ENCODE measurements at regions not wholly inside any gene's neighbourhood (a gene's known extent, or its start where the extent isn't known, plus 50 kb on each side); places are given as distances from the start of the nearest gene placed in this dataset.

DNA sequence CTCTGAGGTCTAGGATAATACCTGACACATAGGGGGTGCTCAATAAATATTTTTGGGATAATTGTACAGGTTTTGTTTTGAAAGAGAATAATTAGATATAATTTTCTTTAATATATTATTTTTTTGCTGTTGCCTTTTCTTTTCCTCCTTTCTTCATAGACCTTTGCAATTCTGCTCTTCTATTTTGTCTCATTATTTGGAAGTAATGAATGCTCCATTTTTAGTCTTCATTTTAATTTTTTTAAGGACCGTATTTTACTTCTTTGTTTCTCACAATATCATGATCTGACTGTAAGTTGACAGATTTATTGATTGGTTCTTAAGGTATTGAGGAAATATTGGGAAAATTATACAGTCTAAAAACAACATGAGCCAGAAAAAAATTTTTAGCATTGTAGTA lies 150.5 kb upstream of the TMC3 start:
- no peak for DNase-seq (ENCODE audit: low spot score)

DNA sequence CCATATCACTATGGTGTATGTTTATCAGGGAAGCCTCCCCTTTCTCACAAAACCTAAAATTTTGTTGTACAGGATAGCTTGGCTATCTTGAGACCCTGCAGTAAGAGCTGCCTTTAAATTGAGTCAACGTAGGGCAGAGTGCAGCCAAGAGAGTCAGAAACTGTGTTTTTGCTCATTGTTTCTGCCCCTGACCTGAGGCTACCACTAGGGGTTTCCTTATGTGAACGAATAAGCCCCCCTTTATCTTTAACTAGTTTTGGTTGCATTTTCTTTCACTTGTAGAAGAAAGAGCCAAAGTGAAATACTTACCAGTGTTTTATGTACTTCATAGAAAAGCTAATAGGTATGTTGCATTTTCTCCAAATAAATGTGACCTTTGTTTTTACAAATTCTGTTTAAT lies 149.9 kb upstream of the TMC3 start:
- no peak for DNase-seq (ENCODE audit: low spot score)

DNA sequence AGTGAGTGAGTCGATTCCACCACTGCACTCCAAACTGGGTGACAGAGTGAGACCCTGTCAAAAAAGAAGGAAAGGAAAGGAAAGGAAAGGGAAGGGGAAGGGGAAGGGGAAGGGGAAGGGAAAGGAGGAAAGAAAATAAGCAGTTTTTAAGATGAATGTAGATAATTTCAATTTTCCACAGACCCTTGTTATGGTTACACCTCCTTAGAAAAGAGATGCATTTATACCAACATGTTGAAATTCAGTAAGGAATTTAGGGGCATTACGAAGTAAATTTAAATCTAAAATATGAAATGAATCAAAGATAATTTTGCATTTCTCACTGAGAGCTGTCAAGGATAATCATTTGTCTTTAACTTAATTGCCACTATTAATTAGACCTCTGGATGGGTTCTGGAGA lies 146.5 kb upstream of the TMC3 start:
- no peak for DNase-seq (ENCODE audit: low spot score)

GRCh38 chr15:81516461-81516860 lies 142.4 kb upstream of the TMC3 start:
- peak; percentile 10 for DNase-seq (ENCODE audit: low spot score)

GRCh38 chr15:81516012-81516411 lies 142.0 kb upstream of the TMC3 start:
- no peak for DNase-seq (ENCODE audit: low spot score)

- DNase-seq (ENCODE audit: low spot score) = no peak
Measured at GRCh38 chr15:81514725-81515124, 140.7 kb upstream of the TMC3 start.

GRCh38 chr15:81511138-81511537 lies 137.1 kb upstream of the TMC3 start:
- DNase-seq (ENCODE audit: low spot score) = no peak

GRCh38 chr15:81507831-81508230 lies 133.8 kb upstream of the TMC3 start:
- DNase-seq (ENCODE audit: low spot score) = no peak

DNA sequence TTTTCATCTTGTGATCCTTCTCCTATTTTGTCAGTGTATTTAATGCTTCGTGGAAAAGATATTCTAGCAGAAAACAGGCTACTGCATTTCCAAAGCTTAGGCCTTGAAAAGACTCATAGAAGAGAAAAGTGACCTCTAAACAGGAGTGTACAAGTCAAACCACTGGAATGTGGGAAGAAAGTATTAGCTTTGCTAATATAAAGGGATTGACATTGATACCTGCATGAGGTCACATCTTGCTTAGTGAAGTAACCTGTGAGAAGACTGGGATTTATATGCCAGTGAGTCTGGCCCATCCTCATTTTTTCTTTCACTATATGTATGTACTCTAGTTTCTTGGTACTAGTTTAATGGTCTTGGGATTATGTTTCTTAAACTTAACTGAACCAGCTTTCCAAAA lies 132.9 kb upstream of the TMC3 start:
- no peak for DNase-seq (ENCODE audit: low spot score)

DNA sequence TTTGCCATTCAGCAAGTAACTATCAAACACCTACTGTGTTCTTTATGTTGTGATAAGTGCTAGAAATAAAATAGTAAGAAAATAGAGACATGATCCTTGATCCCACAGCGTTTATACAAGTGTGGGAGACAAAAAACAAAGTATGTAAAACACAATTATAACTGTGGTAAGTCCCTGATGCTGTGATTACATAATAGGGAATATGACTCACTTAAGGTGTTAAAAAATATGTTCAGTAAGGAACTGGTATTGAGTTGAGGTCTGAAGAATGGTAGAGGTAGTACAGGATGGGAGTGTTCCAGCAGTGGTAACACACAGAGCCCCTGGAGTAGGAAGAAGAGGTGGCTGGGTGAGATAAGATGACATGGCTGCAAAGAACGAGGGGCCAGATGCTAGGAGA lies 132.1 kb upstream of the TMC3 start:
- no peak for DNase-seq (ENCODE audit: low spot score)

DNA sequence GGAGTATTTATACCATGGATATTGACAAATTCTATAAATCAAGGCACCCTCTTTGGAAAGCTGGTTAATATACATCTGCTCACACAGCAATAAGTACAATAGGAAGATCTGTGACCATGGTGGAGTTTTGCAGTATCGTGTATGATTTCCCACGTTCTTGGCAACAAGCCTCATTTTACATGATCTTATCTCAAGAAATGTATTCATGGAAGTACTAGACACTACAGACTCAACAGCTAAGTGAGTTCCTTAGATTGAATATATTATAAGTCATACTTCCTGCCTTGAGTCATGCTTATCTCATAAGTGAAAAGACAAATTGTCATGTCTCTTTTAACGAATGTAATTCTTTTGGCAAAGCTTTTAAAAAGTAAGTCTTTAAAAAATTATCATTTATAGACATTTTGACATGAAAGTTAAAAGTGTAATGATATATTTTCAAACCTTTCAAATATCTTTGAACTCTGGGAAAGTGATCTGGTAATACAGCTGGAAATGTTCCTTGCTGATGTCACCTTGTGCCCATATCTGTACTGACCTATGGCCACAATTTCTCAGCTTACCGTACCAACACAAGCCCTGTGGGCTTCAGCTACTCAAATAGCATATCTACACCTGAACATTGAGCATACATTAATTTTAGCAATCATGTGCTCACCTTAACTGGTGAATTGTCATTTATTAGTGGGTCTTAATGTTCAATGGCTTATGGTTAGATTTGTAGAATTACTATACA lies 130.3 kb upstream of the TMC3 start:
- DNase-seq (ENCODE audit: low spot score) = peak; percentile 45

DNA sequence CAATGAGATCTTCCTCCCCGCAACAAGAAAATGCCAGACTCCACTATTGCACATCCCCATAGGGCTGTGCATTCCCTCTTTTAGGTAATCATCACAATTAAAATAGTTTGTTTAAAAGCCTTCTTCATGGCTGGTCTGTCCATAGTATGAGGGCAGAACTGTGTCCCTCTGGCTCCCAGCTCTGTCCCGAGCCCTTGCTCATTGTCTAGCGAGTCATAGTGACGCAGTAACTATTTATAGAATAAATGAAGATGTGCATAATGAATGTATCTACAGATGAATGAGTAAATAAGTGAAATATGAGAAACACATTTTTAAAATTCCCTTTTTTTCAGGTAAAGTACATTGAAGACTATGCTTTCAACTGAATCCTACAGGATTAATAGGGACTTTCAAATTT lies 128.4 kb upstream of the TMC3 start:
- no peak for DNase-seq (ENCODE audit: low spot score)

DNA sequence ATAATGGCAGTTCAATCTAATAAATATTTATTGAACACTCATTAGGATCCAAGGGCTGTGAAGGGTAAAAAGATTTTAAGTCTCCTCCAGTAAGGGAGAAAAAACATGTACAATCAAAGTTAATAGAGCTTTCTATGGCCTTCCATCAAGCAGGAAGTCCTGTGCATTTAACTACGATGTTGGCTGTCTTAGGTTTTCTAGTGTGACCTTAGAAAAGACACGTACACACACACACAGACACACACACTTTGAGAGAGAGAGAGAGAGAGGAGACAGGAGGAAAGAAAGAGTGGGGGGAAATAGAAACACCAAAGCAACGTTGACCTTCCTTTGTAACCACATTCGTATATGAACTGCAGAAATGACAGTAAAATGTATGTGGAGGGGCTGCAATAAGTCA lies 126.1 kb upstream of the TMC3 start:
- DNase-seq (ENCODE audit: low spot score) = no peak

DNA sequence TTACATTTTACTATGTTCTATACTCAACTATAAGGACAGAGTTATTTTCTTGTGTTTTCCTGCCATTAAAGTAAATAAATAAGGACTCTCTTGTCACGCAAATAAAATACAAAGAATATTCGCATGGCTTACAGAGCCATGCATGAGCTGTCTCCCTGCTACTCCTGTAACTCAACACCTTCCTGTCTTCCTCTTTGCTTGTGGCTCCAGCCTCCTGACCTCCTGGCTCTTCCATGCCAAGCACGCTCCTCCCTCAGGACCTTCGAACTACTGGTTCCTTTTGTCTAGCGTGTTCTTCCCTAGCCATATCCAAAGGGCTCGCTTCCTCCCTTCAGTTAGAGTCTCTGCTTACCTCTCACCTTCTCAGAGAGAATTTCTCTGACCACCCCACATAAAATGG lies 124.3 kb upstream of the TMC3 start:
- no peak for DNase-seq (ENCODE audit: low spot score)

DNA sequence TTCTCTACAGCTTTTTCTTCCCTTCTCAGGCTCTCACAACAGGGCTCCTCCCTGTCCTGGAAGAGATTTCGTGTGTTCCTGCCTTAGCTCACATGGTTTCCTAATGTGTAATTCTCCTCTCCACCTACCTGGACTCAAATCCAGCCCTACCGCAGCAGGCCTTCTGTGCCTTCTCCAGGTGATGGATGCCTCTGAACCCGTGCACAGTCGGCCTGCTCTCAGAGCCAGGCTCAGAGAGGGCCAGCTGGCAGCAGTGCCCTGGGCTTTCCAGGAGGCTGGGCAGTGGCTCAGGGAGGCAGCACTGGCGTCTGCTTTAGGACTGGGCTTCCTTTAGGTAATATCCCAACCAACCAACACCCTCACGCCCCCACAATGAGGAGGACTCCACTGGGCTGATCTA lies 123.2 kb upstream of the TMC3 start:
- no peak for DNase-seq (ENCODE audit: low spot score)

- DNase-seq (ENCODE audit: low spot score) = no peak
Measured at GRCh38 chr15:81495780-81496467, 121.9 kb upstream of the TMC3 start.

DNA sequence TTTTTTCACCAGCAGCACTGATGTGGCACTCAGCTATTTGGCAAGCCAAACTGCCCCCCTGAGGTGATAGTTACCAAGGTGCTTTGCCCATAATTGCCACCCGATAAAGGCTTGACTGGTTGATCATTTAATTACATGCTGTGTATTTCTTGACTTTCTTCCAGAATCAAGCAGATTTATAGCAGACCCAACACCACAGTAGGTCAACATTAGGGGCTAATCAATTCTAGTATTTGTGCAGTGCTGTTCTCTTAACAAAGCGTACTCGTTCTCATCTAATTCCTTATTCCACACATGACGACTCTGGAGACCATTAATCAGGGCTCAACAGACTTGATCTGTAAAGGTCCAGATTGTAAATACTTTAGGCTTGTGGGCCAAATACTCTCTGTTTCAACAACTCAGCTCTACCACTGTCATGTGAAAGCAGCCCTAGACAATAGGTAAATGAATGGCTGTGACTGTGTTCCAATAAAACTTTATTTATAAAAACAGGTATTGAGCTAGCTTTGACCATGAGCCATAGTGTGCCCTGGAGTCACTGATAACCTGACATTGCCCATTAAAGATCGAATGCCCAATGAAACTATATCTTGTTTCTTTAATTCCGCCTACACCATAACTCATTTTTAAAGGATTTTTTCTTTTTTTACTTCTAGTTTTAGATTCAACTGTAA lies 119.1 kb upstream of the TMC3 start:
- no peak for DNase-seq (ENCODE audit: low spot score)

GRCh38 chr15:81492331-81492968 lies 118.4 kb upstream of the TMC3 start:
- no peak for DNase-seq (ENCODE audit: low spot score)

DNA sequence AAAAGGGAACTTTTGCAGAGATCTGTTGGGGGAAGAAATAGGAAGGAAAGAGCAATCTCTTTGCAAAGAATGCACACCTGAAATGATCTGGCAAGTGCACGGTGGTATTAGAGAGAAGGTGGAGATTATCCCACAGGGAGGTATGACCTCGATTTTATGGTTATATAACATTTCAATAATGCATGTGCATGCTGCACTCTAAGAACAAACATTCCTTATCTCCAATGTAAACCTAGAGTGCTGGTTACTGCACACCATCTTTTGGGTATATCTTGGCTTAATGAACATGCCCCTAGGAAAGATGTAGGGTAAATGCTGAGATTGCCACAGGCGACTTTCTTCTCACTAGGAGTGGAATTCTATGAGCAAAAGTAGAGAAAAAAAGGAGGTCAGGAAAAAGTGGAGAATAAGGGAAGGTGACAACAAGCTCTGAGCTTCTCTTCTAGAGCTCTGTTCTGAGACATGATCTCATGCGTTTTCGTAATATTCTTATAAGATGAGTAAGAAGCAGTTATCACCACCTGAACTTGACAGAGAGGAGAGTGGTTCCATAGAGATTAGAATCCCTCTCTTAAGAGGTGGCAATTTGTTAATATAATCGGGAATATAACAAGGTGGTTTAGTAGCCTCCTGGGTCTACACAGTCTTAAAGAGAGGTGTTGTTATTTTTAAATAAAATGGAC lies 117.5 kb upstream of the TMC3 start:
- no peak for DNase-seq (ENCODE audit: low spot score)

DNA sequence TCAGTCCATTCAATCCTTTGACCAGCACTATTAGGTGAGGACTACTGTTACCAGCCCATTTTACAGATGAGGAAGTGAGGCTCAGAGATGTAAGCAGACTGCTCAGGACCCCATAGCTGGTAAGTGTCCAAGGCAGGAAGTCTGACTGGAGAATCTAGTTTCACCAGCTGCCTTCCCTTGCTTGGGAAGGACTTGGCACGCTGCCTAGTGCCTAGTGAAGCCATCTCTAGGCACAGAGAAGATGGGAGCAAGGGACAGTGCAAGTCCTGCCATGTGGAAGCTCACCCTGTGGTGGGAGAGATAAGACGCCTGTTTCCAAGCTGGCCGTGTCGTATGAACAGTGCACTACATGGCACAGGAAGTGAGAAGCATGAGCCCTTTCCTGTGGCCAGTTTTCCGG lies 111.8 kb upstream of the TMC3 start:
- DNase-seq (ENCODE audit: low spot score) = no peak

DNA sequence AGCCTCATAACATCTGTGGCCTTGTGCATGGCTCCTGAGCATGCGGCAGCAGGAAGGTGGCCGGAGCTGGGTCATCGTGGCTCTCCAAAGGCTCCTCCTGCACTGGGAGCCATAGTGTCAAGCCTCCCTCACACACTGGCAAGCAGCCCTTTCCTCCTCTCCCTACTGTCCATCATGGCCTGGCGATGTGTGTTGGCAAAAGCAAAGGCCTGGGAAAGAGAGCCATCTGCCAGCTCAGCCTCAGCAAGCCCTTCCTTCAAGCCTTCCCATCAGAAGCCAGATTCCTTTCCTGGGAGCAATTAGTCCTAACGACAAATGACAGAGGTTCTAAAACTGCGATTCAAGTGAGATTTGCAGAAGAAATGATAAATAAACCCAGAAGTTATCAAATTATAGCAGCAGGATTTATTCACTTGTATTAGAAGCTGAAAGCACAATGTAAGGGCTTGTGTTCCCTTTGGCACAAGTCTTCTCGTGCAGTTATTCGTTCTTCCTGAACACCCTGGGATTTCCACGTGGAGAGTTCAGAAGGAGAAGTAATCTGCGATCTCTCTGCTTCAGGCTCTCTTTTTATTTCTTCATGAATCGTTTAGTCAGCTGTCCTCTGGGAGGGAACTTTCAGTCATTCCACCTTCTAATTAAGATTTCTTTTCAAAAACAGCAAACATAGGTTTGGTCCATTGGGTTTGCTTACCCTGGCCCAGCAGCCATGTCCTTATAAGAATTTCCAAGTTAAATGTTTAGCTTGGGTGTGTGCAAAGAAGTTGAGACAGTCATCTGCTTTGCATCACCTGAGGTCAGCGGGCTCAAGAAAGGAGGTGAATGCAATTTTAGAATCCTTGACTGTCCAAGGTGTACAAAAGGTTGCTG lies 110.3 kb upstream of the TMC3 start:
- DNase-seq (ENCODE audit: low spot score) = no peak

Data from COLO829 (cell line).